Kasumi-1 (cell line): ENCODE measurements at regions not wholly inside any gene's neighbourhood (a gene's known extent, or its start where the extent isn't known, plus 50 kb on each side); places are given as distances from the start of the nearest gene placed in this dataset.

Experiments
- DNase-seq, 2 experiments: peaks; one replicate each; lab custom pipeline; 2025; lab: John Stamatoyannopoulos, UW

DNA sequence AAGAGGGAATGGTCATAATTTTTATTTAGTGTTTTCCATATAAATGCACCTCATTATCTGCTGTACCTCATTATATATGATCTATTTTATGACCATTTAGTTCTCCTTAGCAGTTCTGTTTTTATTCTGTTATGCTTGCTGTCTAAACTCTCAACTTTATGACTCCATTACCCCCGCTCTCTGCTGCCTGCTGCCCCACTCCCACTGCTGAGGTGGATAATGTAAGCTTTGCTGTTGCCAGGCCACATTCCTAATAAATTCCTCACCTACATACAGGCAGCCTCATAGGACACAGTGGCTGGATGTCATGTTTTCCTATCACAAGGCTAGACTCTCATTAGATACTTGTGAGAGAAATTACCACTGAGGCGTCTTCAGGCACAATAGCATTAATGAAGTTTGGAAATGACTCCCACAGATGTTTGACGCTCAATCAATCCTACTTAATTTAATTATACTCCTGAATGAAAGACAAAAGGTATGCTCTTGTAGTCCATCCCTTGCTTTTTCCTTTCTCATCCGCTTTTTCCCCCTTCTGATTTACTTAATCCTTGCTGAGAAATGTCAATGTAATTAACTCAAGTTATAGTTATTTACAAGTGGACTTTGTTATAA lies 497.5 kb upstream of the IGFBP7 start:
- DNase-seq: no peak

DNA sequence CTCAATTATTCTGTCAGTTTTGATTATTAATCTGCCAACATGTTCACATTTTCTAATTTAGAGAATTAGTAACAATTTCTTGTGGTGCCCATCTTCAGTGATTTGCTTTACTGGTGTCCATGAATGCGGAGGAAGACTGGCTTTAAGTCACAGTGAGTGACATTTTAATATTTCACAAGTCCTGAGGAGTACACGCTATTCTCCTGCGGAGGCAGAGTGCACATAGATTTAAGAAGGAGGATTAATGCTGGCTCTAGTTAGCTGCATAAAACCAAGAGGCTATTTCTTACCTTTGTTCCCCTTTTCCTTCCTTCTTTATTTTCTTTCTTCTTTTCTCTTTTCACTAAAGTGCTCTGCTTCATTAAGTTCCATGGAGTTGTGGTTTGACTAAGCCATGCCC lies 495.2 kb upstream of the IGFBP7 start:
- DNase-seq: no peak

DNA sequence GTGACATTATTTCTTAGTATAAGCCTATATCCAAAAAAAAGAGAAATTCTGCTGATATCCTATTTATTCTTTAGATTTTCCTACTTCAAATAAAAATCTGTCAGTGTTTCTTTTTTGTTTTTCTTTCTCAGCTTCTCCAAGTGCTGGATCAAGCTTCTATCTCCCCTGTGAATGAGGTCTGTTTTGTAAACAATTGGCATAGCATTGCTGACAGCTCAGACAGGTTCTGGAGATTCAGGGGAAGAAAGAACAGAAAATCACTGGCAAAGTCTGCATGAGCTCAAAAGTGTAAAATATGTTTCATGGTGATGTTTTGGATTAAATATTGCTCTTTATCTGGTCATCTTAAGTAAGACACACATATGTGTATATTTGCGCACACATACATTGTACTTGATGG lies 492.0 kb upstream of the IGFBP7 start:
- no peak for DNase-seq

DNA sequence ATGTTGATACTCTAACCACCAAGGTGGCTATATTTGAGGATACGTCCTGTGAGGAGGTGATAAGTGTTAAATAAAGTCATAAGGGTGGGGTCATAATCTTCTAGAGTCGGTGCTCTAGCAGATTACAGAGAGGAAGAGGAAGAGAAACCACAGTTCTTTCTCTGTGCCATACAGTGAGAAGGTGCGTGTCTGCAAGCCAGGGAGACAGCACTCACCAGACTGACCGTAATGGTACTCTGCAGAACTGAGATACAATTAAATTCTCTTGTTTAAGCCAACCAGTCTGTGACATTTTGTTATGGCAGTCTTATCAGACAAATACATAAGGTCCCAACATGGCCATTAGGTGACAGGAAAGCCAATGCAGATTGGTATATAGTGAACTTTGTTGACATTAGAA lies 480.9 kb upstream of the IGFBP7 start:
- no peak for DNase-seq

DNA sequence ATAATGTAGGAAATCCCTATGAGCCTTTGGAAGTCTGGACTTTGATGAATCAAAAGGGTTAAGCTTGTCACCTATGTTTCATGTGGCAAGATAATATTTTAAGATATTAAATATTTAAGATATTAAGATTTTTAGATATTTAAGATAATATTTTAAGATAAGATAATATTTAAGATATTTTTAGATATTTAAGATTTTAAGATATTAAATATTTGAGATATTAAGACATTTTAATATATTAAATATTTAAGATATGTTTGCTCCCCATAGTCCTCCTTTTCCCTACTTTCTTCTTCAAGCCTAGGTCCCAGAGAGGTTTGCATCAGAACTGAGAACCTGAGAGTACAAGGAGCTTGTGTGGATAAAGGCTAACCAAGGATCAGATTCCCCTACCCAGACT lies 478.4 kb upstream of the IGFBP7 start:
- DNase-seq: no peak

DNA sequence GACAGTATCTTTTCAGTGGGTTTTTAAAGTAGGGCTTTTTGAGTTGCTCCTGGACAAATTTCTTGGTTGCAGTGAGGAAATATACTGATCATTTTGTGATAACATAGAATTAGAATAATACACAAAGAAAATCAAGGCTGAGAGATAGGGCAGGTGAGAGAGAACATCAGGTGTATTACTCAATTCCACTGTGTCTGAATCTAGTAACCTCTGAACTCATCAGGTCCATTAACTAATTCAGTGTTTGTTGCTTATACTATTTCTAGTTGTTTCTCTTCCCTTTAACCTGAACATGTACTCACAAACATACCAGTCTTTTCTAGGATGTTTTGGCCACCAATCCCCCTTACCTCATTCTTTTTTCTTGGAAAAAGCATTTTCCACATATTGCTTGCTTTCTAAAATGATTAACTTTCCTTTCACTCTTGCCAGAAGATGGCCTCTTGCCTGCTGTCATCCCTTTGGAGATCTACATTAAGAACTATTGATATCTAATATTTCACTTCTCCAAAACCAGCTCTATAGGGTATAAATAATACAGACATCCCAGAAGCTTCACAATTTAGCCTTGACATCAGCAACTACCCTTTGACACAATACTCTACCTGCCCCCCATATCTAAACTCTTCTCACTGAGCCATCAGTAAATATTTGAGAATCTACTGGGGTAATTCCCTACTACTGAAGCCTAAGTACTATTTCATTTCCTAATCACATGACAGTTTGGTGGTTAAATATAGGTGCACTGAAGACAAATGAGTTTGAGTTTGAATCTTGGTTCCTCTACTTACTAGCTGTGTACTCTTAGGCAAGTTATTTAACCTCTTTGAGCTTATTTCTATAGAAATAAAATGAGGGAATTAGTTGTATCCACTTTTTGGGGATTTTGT lies 470.8 kb upstream of the IGFBP7 start:
- no peak for DNase-seq

DNA sequence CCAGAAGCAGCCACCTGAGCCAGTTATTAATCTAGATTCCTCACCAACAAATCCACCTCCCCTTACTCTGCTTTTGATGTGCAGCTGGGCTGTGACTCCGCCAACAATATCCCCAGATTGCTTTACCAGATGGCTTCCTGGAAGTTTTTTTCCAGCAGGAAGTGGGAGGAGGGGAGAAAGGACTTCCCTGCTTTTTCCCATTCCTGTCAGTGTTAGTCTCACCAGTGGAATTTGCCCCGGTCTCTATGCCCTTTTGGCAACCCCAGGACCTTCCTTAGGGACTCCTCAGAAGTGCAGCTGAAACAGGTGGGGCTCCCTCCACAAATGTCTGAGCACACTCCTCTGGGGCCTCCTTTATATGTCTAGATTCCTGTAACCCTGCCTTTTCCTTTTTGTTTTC lies 465.2 kb upstream of the IGFBP7 start:
- DNase-seq: no peak

DNA sequence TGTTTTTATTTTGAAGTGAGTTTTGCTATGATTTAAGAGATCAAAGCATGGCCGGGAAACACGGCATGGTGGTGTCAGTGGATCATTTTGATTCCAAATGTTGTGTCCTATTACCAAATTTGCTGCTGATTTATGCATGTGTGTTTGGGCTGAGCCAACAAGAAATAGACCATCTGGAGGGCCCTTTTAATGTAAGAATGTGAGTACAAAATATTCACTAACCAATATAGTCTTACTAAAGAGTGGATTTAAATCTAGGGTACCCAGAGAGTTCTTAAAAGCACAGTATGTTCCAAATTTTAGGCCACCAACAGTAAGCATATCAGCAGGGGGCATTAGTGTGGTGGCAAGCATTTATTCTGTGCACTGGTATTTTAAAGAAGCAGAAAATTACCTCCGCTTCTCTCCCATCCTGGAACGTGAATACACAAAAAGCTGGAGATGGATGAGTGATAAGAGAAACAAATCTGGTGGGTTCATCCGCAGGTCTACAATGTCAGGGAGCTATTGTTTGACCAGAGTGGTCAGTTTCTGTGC lies 444.4 kb upstream of the IGFBP7 start:
- DNase-seq: peak in 1 of 2 experiments; percentile 20

DNA sequence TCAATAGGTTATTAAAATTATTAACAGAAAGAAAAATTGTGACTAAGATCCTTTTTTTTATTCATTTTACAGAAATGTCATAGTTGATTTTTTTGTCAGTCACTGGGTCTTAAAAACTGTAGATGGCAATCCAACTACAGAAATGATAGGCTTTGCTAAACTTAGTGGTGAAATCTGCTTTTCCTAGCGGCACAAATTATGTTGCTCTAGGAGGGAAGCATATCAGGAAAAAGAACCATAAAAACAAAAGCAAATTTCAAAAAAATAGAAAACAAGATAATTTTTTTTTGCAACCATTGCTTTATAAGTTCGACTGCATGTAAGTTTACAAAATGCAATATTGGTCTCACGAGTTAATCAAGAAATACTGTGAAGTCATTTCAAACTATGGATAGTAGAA lies 443.5 kb upstream of the IGFBP7 start:
- DNase-seq: no peak

DNA sequence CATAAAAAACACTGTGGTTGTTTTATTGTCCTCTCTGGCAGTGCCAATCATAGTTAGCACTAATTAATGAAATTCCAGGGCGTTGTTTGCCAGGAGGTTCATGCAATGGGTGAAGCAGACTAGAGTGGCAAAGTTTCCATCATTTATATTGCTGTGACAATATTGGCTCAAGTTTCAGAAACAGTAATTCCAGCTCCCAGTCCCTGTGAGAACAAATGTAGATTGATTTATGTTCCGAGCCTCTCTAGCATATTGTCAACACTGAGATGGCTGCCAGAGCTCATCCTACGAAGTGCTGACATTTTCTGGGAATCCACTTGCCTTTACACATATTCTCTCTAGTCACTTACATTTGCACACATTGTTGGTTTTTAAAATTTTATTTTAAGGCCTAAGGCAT lies 440.0 kb upstream of the IGFBP7 start:
- DNase-seq: no peak

DNA sequence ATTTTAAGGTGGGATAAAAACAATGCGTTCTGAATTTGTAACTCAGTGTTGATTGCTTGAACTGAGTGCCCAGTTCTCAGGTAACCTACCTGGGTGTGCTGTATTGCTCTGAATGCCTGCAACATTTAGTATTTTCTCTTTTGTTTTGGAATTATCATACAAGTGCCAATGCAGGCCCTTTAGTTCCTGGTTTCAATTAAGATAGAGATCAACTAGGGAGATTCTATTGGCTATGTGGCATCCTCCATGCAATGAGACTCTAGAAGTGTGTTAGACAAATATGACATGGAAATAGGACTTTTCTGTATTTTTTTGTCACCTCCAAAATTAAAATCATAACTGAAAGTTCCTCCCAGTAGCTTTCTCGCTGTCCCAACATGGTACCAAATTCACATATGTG lies 438.7 kb upstream of the IGFBP7 start:
- DNase-seq: no peak

DNA sequence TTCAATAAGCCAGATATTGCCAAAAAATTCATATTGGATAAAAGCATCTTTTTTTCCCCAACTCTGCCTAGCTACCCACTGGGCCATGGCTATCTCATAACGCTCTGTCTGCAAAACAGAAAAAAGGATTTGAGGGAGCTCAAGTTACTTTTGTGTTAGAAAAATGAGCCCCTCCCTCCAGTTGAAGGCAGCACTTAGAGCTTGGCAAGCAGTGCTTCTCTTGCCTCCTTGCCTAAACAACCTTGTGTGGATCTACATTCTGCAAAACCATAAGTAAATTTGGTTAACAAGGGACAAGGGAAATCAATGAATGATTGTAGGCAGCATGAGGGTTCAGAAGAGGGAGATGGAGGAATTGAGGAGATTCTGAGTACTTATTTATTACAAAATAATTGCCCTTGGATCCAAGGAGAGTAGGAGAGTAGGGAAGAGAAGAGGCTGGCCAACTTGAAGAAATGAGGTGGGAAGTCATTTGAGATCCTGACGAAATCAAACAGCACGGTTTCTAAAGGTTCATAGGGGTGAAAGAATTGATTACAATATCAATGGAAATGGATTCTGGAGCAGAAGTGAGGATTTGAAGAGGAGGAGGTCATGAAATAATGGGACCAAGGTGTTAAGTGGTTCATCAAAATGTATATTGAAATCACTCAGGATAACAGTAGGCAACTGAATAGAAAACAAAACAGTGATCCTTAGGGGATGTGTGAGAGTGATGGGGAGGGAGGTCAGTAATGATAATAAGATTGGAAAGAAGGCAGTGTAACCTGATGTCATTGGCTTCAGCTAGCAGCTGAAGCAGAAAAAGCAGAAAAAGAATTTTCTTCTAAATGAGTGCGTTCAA lies 434.8 kb upstream of the IGFBP7 start:
- DNase-seq: no peak

DNA sequence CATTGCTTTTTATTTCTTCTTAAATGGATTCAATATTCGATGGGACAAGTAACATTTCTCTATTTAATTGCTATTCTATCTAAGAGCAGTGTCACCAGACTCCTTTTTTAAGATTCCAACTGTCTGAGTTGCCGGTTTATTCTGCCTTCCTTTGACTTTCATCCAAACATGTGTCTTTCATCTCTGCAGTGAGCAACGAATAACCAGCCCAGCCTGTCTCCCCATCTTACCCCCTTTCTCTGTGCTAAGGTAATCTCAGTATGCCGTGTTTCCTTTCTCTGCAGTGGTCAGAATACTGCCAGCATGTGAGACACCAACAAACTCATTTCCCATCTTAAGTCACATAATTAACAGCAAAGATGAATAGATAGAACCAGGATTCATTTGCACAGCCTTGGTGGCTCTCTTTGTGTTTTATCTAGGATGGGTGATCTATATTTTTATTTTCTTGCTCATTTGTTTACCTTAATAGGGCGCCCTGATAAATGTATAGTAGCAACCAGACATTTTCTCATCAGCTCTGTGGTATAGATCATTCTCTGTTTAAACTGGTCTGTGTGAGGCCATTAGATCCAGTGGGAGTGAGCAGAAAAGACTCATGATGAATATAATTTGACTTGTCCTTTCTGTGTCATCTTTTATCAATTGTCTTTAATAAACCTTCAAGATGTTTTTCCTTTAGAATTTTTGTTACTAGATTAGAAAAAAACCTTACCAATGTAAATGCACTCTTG lies 394.8 kb upstream of the IGFBP7 start:
- DNase-seq: no peak

DNA sequence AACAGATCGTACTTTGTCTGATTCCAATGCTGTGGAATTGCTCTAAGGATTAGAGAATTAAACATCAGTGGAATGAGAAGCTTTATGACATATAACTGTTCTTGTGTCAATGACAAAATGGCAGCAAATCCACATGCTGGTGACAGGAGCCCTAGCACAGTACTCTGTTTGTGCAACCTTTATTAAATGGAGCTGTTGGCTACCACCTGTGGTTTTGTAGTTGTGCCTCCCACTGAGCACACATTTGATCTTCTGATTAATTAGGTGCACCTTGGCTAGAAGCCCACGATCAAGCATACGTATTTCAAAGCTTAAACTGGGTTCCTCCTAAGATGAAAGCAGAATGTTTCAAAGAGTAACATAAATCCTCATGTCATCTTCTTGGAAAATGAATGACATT lies 394.0 kb upstream of the IGFBP7 start:
- DNase-seq: no peak

DNA sequence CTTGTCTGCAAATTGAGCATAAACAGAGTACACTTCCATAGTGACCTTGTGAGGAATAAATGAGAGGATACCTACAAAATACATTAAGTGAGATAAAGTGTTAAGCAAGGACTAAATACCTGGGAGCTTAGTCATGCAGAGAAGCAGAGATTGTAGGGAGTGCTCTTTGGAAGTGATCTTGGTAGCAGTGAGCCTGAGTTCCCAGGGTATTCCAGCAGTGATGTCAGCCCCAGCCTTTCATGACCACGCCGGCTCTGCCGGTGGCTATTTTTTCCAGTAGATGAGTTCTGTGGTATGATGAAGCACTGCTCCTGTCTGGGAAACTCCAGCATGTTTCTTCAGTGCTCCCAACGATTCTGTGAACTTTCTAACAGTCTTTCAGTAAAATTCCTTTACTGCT lies 391.5 kb upstream of the IGFBP7 start:
- DNase-seq: no peak

DNA sequence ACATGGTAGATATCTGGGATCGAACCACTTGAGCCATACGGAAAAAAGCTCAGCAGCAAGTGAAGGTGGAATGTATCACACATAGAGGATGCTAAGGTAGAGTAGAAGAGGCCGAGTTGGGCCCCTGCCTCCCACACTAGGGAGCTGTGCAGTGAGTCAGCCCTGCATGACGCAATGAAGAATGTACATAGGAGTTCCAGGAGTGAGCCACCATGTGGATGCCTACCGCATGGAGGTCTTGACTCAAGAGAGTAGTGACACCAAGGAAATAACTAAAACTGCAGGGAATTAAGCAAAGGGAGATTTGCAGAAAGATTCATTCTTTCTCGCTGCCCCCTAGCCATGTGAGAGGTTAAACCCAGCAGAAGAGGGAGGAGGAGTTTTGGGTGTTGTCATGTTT lies 389.6 kb upstream of the IGFBP7 start:
- no peak for DNase-seq

DNA sequence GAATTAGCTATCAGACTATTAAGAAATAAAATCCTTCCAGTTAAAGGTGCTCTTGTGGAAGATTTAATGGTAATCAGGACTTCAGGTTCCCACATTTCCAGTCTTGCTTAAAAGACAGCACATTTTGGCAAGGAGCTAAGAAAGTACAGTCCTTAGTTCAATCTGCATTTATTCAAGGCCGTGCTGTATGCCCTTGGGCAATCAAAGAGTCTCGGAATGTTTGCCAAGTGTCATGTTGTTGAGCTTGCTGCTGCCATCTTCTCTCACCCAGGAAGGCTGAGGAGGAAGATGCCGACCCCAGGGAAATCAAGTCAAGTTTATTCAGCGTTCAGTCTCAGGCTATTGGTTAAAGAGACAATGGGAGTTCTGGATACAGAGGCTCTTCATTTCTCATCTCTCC lies 388.1 kb upstream of the IGFBP7 start:
- no peak for DNase-seq

DNA sequence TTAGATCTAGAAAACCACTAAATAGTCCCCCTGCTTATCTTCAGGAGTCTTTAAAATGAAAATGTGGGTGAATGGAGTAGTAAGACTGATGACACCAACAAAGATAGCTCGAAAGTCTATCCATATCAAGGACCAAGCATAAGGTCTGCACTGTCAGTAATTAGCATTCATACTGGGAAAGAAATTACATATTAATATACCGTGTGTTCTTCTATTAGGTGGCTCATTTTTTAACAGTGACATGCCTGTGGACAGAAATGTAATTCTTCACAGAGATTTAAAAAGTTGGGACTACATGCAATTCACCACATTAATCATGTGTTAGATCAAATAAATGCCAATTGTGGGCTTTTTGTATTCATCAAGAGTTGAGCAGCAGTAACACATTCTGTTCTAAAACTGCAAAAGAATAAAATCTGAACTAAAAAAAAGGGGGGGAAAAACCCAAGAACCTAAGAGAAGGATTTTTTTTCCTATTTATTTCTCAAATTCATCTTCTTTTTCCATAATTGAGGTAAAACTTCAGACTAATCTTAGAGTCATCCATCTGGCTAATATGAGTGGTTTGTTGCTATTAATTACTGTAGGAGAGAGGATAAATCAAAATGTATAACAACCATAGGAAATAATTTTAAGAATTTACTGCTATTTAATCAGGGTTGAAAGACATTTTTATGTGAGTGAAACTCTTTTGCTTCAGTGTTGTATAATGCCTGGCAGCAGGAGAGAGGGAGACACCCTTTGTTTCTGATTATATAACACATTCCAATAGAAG lies 386.7 kb upstream of the IGFBP7 start:
- no peak for DNase-seq

DNA sequence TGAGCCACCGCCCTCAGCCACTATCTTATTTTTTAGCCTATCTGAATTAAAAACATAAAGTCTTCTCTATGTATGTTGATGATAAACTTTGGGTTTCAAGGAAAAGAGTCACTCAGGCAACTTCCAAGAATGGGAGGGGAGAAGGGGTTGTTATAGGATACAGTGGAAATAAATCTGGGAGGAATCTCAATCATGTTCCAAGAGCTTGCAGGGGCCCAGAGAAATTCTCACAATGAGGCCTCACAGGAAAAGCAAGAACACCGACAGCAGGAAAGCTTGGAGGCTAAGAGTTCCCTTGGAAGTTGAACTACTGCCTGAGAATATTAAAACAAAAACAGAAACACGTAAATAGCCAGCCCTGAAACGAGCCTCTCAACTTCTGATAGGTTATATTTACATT lies 384.6 kb upstream of the IGFBP7 start:
- no peak for DNase-seq

DNA sequence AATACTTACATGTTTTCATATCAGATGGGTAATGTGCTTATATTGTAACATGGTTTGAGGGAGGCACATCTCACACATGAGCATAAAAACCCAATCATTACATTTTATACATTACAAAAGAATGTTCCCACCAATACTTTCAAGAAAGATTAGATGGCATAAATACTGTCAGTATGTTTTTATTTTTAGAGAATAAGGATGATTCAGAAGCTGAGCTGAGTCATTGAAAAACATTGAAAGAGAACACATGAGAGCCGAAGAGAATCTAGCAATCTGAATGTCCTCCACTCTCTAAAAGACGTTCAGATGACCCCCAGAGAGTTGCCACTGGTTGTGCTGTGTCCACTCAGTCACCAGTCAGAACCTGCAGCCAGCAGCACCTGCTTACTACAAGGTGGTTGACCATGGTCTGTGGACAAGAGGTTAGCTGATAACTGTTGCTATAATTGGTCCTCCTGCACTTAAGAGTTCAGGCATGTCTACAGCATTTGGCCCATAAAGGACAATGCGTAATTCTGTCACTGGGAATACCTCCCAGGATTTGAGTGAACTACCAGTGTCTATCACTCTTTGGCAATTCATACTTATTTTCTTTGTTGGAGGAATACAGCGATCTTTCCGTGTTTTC lies 382.2 kb upstream of the IGFBP7 start:
- no peak for DNase-seq

DNA sequence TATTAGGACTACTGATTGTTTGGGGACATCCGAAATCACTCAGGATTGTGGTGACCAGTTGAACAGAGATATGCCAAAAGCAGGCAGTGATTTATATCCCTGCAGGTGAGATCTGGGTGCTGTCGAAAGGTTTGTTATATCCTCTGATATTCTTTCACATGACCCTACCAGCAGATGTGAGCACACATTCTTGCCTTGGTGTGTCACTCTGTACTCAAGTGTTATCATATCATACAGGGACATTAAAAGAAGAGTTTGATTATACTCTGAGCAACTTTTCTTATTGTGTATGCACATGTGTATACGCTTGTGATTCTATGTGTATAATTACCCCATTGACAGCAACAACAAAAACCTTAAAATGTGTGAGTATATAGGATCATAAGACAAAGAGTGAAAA lies 381.2 kb upstream of the IGFBP7 start:
- no peak for DNase-seq
